Kidney tubule cell (primary cell): ENCODE measurements at regions not wholly inside any gene's neighbourhood (a gene's known extent, or its start where the extent isn't known, plus 50 kb on each side); places are given as distances from the start of the nearest gene placed in this dataset.

Source experiments
- DNase-seq: peaks from one replicate; pipeline ENCODE4 v3.0.0-alpha.2; 2018; ENCODE audit warnings: low spot score

- DNase-seq: peak; percentile 3
Observed at GRCh38 chr12:115640929-115641328, 636.6 kb downstream of the MED13L start.

- DNase-seq: no peak
Observed at GRCh38 chr12:115639648-115640012, 637.9 kb downstream of the MED13L start.

- no peak for DNase-seq
Observed at GRCh38 chr12:115638733-115639647, 638.5 kb downstream of the MED13L start.

DNA sequence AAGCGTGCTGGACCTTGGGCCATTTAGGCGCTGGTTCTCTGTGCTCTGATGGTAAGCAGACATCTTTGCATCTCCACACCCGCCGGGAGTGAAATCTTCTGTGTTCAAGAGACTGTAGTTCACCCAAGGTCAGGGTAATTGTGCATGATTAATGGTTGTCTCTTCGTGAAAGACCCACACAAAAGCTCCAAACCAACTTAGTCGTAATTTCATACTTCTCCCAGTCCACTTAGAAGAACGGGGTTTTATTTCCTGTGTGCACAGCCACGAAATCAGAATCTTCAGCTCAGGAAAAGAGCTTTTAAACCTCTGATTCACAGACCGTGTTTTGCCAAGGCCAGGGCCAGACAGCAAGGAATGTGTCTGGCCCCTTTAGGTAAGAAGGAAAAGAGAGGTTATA, 640.9 kb downstream of the MED13L start:
- DNase-seq: no peak

- DNase-seq: peak; percentile 10
Observed at GRCh38 chr12:115632308-115632707, 645.2 kb downstream of the MED13L start.

GRCh38 chr12:115630136-115630535, 647.4 kb downstream of the MED13L start:
- no peak for DNase-seq

GRCh38 chr12:115626210-115626609, 651.3 kb downstream of the MED13L start:
- no peak for DNase-seq

- no peak for DNase-seq
Observed at GRCh38 chr12:115623764-115624334, 653.6 kb downstream of the MED13L start.

DNA sequence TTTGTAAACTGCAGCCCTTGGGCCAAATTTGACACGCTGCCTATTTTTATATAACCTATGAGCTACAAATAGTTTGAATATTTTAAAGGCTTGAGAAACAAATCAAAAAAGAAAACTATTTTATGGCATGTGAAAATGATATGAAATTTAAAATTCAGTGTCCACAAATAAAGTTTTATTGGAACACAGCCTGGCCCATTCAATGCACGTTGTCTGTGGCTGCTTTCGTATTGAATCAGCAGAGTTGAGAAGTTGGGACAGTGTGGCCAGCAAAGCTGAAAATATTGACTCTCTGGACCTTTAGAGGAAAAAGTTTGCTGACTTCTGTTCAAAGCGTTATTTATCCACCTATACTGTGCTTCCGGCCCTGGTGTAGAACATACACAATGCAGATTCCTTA, 654.2 kb downstream of the MED13L start:
- DNase-seq: no peak

DNA sequence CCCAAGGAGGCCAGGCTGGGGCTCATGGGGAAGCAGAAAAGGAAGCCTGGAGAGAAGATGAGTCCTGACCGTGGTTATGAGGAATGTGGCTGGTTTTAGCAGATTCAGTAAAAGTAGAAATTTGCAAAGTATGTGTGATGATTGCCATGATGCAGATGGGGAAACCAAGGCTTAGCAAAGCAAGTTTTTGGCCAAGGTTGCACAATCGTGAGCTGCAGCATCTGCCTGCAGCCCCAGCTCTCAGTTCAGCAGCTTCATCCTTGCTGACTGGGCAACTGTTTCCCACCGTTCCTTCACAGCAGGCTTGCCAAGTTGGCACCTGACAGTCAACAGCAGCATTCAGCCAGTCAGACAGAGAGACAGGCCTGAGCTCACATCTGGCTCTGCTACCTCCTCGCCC, 656.7 kb downstream of the MED13L start:
- no peak for DNase-seq

DNA sequence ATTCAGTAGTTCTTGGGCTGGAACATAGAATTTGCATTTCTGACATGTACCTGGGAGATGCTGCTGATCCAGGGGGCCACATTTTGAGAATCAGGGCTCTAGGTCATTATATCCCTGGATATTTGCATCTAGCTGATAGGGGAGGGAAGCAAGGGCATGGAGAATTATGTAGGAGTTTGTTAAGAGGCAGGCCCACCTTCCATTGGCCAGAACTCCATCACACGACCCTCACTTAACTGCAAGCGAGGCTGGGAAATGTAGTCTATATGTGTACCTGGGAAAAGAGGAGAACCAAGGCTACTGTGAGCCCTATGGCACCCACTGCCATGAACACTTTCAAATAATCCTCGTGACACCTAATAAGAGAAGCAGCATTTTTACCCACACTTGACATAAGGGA, 657.6 kb downstream of the MED13L start:
- no peak for DNase-seq

GRCh38 chr12:115619061-115619460, 658.4 kb downstream of the MED13L start:
- no peak for DNase-seq

- no peak for DNase-seq
Observed at GRCh38 chr12:115618105-115618504, 659.4 kb downstream of the MED13L start.

DNA sequence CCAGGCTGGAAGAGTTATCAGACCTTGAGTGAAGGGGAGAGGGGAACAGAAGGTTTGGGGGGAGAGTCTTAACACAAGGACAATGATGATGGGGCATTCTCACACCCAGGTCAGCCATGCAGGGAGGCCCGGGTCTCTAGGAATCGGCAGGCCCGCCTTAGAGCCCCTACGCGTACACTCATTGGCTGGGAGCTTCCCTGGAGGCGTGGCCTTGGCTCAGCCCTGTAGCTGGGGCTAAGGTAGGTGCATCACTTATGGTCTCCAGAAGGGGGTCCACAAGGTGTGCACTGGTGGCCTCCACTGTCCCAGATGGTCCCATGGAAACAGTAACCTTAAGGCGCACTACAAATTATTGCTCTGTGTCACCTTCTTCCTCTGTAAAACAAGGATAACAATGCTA, 660.1 kb downstream of the MED13L start:
- no peak for DNase-seq

DNA sequence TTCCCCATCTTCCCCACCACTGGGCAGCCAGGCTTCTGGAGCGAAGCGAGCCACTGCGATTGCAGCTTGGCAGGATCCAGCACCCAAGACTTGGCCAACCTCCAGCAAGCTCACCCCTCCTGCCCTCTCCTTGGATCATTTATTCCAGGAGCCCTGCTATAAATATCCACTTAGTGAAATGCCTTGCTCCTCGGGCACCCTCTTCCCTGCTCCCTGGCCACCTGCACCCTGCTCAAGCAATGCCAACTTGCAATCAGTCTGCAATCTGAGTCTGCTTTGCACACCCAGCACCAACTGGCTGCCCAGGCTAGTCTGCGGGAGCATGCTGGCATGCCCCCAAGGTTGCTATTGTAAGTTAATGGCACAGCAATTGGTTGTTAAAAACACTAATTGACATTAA, 666.0 kb downstream of the MED13L start:
- DNase-seq: no peak

DNA sequence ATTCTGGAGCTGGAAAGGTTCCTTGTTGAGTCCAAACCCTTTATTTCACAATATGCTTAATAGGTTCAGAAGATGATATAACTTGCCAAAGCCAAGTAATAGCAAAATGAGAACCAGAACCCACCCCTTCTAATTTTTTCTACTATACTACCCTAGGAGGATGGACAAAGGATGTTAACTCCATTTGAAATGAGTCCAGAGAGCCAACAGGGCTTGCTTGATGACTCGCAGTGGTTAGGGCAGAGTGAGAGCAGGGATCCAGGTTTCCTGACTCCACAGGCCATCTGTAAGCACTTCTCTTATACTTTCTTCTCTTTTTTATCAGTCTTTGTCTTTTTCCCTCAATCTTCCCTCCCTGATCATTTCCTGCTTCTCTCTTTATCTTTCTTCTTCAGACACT, 668.1 kb downstream of the MED13L start:
- DNase-seq: no peak

GRCh38 chr12:115606040-115606439, 671.5 kb downstream of the MED13L start:
- no peak for DNase-seq

DNA sequence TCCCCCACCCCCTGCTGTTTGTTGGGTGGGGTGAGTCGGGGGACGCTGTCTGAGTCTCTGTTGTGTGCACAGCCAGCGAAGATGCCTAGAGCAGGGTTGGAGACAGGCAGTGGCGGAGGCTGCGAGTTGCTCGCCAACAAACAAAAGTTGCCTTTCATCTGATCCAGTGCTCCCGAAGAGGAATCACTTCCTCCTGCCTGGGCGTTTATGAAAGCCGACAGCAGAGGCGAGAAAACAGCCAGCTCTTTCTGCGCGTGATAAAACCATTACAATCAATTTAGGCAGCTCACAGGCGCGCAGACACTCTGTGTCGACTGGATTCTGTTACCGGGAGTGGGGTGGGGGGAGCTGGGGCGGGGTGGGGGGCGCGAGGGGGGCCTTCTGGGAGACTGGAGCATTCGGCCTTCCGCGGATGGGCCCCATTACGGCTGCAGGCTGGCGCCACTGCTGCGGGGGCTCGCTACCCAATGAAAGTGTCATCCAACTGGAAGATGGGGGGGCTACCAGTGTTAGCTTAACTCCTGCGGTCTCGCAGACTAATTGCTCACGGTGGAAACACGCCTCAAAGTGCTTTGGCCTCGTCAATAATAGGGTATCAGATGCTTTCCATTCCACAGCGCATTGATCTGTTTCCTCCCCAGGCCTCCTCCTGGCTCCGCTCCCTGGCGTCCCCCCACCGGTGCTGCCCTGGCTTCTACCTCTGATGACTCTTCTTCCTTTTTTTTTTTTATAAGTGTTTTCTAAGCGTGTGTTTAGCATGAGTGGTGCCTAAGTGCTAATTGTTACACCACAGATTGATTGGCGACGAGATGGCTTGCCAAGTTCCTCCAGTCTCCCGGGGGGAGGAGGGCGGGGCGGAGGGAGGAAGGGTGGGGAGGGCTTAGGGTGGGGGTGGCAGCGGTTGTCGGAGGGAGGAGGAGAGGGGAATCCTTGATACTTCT, 678.4 kb downstream of the MED13L start:
- DNase-seq: peak; percentile 25

GRCh38 chr12:115597157-115597712, 680.3 kb downstream of the MED13L start:
- DNase-seq: peak; percentile 76

- DNase-seq: no peak
Observed at GRCh38 chr12:115588131-115588530, 689.4 kb downstream of the MED13L start.

- DNase-seq: no peak
Observed at GRCh38 chr12:115584156-115584555, 693.3 kb downstream of the MED13L start.

DNA sequence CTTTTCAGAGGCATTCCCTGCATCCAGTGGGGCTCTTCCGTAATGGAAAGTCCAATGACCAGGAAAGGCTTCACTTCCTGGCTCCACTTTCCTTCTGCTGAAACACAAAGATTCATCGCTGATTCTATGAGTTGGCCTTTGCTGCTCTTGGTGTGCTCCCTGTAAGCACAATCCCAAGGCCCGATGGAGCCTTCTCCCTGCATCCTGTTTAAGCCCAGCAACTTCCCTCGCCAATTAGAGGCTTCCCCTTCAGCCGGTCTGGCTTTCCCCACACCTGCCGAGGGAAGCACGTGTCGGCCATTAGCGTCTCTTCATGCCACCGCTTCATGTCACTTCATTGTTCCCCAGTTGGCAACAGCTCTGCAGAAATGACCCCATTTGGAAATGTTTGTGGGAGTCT, 693.9 kb downstream of the MED13L start:
- no peak for DNase-seq
